Esophagus muscularis mucosa (tissue), 3 donors: ENCODE measurements at regions not wholly inside any gene's neighbourhood (a gene's known extent, or its start where the extent isn't known, plus 50 kb on each side); places are given as distances from the start of the nearest gene placed in this dataset.

ENCODE experiments used
- CTCF ChIP-seq, 3 experiments: fragments of 200-600 bp in 2 of 3; fragments of 450-650 bp in 1 of 3; sonication (generic) in 2 of 3; IDR thresholded peaks; one replicate each; pipeline ENCODE4 v1.5.1; 2017 to 2019; ENCODE audit warnings: antibody characterized with exemption in 3 of 3, mild to moderate bottlenecking in 2 of 3, moderate library complexity in 1 of 3
- POLR2A ChIP-seq: fragments of 450-650 bp; IDR thresholded peaks from one replicate; pipeline ENCODE4 v1.6.1; 2017; ENCODE audit warnings: antibody characterized with exemption, moderate library complexity, mild to moderate bottlenecking, low read depth
- POLR2AphosphoS5 ChIP-seq, 2 donors: sonication (generic); formaldehyde crosslinking; IDR thresholded peaks; one replicate each; pipeline ENCODE4 v1.6.1; 2017; ENCODE audit warnings: antibody characterized with exemption in 2 of 2

GRCh38 chr1:172821609-172822274 is 162.8 kb downstream of the FASLG start:
- no peak for TF ChIP-seq POLR2AphosphoS5 (IDR thresholded peaks at IDR 0.05)
- no peak for TF ChIP-seq POLR2A
- no peak for TF ChIP-seq CTCF (IDR thresholded peaks at IDR 0.05)
